OCI-LY1 (cell line): ENCODE measurements at regions not wholly inside any gene's neighbourhood (a gene's known extent, or its start where the extent isn't known, plus 50 kb on each side); places are given as distances from the start of the nearest gene placed in this dataset.
"Not testable (repeated sequence)": the region's sequence is repeated elsewhere in the genome, so short reads cannot be mapped to it uniquely, and the experiment has no call there.

Experiments
- H2AFZ ChIP-seq: fragments of 200-600 bp; sonication (generic), shearing (Covaris generic); 2 replicates; pipeline ENCODE4 v1.6.0; 2014; ENCODE audit warnings: antibody characterized with exemption, mild to moderate bottlenecking, low read length
- H3F3A ChIP-seq: fragments of 200-600 bp; sonication (generic), shearing (Covaris generic); 2 replicates; pipeline ENCODE4 v1.6.0; 2014; ENCODE audit warnings: mild to moderate bottlenecking, antibody characterized with exemption, low read length, moderate library complexity; ENCODE audit not compliant: insufficient read depth
- H3K27ac ChIP-seq: fragments of 200-600 bp; sonication (generic); 2 replicates; pipeline ENCODE4 v1.5.1; 2014; ENCODE audit warnings: low read length, mixed run types, mild to moderate bottlenecking, low read depth; ENCODE audit not compliant: poor library complexity, severe bottlenecking
- H3K27me3 ChIP-seq: fragments of 200-600 bp; sonication (generic); 2 replicates; pipeline ENCODE4 v1.6.0; 2014; ENCODE audit warnings: antibody characterized with exemption, mild to moderate bottlenecking, low read length, moderate library complexity; ENCODE audit not compliant: insufficient read depth
- H3K36me3 ChIP-seq: fragments of 200-600 bp; sonication (generic); 2 replicates; pipeline ENCODE4 v1.6.1; 2014; ENCODE audit warnings: mild to moderate bottlenecking, antibody characterized with exemption, low read length, moderate library complexity, mixed read lengths; ENCODE audit not compliant: insufficient read depth
- H3K4me1 ChIP-seq: fragments of 200-600 bp; sonication (generic); 2 replicates; pipeline ENCODE4 v1.5.1; 2014; ENCODE audit warnings: mild to moderate bottlenecking, low read length, moderate library complexity; ENCODE audit not compliant: insufficient read depth, severe bottlenecking
- H3K4me2 ChIP-seq: fragments of 200-600 bp; sonication (generic), shearing (Covaris generic); 2 replicates; pipeline ENCODE4 v1.6.1; 2014; ENCODE audit warnings: low read length
- H3K4me3 ChIP-seq: fragments of 200-600 bp; sonication (generic); 2 replicates; pipeline ENCODE4 v1.5.1; 2014; ENCODE audit warnings: low read length, low read depth, mild to moderate bottlenecking, mixed read lengths; ENCODE audit not compliant: poor library complexity, severe bottlenecking
- H3K79me2 ChIP-seq: fragments of 200-600 bp; shearing (Covaris generic); 2 replicates; pipeline ENCODE4 v1.6.1; 2016; ENCODE audit warnings: mixed run types, low read length, mixed read lengths; ENCODE audit not compliant: insufficient read depth
- H3K9ac ChIP-seq: fragments of 200-600 bp; sonication (generic), shearing (Covaris generic); 2 replicates; pipeline ENCODE4 v1.6.1; 2014; ENCODE audit warnings: mild to moderate bottlenecking, low read length, mixed read lengths
- H3K9me2 ChIP-seq: fragments of 200-600 bp; sonication (generic), shearing (Covaris generic); 2 replicates; pipeline ENCODE4 v1.6.1; 2014; ENCODE audit warnings: low read depth, mild to moderate bottlenecking, low read length, mixed read lengths
- H3K9me3 ChIP-seq: fragments of 200-600 bp; shearing (Covaris generic); 2 replicates; pipeline ENCODE4 v1.6.1; 2014; ENCODE audit warnings: low read length, mixed read lengths
- H4K20me1 ChIP-seq: fragments of 200-600 bp; sonication (generic), shearing (Covaris generic); 2 replicates; pipeline ENCODE4 v1.6.0; 2016; ENCODE audit warnings: mild to moderate bottlenecking, low read length; ENCODE audit not compliant: insufficient read depth
- CTCF ChIP-seq: fragments of 200-600 bp; sonication (generic), shearing (Covaris generic); IDR thresholded peaks from 2 replicates; pipeline ENCODE4 v1.5.1; 2017; ENCODE audit warnings: mild to moderate bottlenecking, antibody characterized with exemption, low read length, moderate library complexity, mixed read lengths
- EZH2 ChIP-seq: fragments of 200-600 bp; sonication (generic), shearing (Covaris generic); IDR thresholded peaks from 2 replicates; pipeline ENCODE4 v1.8.0; 2017; ENCODE audit warnings: borderline replicate concordance, mixed run types, mild to moderate bottlenecking, antibody characterized with exemption, low read length, moderate library complexity, mixed read lengths

GRCh38 chr21:18114810-18115209 is 129.8 kb upstream of the CHODL start:
- no peaks in the 10 kb centered on the region for H3K27me3 ChIP-seq
- no peak overlapping the region for H3K27ac ChIP-seq
- H4K20me1 ChIP-seq = no peaks in the 10 kb centered on the region
- no peak for TF ChIP-seq CTCF
- no peak for TF ChIP-seq EZH2
- no peaks in the 10 kb centered on the region for H3K9me3 ChIP-seq
- no peaks in the 10 kb centered on the region for H3K36me3 ChIP-seq
- no peaks in the 10 kb centered on the region for H3F3A ChIP-seq
- no peak overlapping the region for H3K4me3 ChIP-seq
- H3K4me1 ChIP-seq = no peaks in the 10 kb centered on the region
- H3K79me2 ChIP-seq = no peaks in the 10 kb centered on the region
- H3K4me2 ChIP-seq = no peak overlapping the region
- H3K9ac ChIP-seq = no peak overlapping the region
- no peaks in the 10 kb centered on the region for H3K9me2 ChIP-seq
- no peak overlapping the region for H2AFZ ChIP-seq

- Histone ChIP-seq H3K27ac (no peak overlapping the region), H3K27me3 (no peaks in the 10 kb centered on the region), H3K4me1 (no peaks in the 10 kb centered on the region), H3K36me3 (no peaks in the 10 kb centered on the region), H3K9ac (no peak overlapping the region), H3K9me2 (no peaks in the 10 kb centered on the region; the same call in 1 of the 2 replicates), H3K4me2 (no peak overlapping the region), H3K9me3 (0 out of 2 replicates have a peak, but pooled peaks cover 3% of the 10 kb centered on the region), H3F3A (no peaks in the 10 kb centered on the region), H2AFZ (no peak overlapping the region), H3K4me3 (no peak overlapping the region), H3K79me2 (no peaks in the 10 kb centered on the region), H4K20me1 (no peaks in the 10 kb centered on the region)
- no peak for TF ChIP-seq EZH2
- no peak for TF ChIP-seq CTCF
Measured at GRCh38 chr21:18104802-18105201, 139.8 kb upstream of the CHODL start.

DNA sequence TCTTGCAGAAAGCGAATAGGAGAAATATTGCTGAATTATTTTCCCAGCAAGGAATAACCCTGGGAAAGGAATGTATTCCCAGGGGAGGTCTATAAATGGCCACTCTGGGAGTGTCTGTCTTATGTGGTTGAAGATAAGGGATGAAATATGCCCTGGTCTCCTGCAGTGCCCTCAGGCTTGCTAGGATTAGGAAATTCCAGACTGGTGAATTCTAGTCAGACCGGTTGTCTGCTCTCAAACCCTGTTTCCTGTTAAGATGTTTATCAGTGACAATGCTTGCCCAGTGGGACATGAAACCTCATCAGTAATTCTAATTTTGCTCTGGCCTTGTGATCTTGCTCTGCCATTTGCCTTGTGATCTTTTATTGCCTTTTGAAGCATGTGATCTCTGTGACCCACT is 148.2 kb upstream of the CHODL start:
- H3K4me2 ChIP-seq, H3K27ac ChIP-seq, H3F3A ChIP-seq, H3K36me3 ChIP-seq, H3K9me2 ChIP-seq, H3K4me3 ChIP-seq, H3K79me2 ChIP-seq, H2AFZ ChIP-seq, H3K9ac ChIP-seq, H3K4me1 ChIP-seq, H3K27me3 ChIP-seq, H3K9me3 ChIP-seq, H4K20me1 ChIP-seq: not testable (repeated sequence)

DNA sequence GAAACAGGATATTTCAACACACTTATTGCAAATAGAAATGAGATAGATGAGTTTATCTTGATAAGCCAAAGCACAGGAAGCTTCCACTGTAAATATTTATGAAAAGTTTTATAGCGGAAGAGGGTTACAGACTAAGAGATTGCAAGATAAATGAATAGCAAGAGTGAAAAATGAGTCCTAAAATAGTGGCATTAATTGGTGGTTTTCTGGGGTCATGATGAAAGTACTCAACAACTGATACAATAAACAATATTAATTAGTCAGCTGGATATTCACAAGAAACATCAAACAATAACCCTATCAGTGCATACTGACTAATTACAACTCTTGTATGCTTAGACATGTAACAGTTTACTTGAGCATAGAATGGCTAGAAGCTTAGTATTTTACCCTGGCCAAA is 154.8 kb upstream of the CHODL start:
- Histone ChIP-seq H3K9ac (no peak overlapping the region), H3K4me3 (no peak overlapping the region), H3K79me2 (no peaks in the 10 kb centered on the region), H3K4me2 (no peak overlapping the region), H2AFZ (no peak overlapping the region), H3K9me3 (no peaks in the 10 kb centered on the region), H3K27ac (no peak overlapping the region), H3K27me3 (no peaks in the 10 kb centered on the region), H3K4me1 (no peaks in the 10 kb centered on the region), H3F3A (no peaks in the 10 kb centered on the region), H3K36me3 (no peaks in the 10 kb centered on the region), H4K20me1 (no peaks in the 10 kb centered on the region), H3K9me2 (no peaks in the 10 kb centered on the region)
- TF ChIP-seq CTCF (no peak), EZH2 (no peak)
